BLaER1 treated with 17β-estradiol and CSF1 and Interleukin-3, amounts not matched to agents 10 nM and 100 nM (cell line): ENCODE measurements at regions not wholly inside any gene's neighbourhood (a gene's known extent, or its start where the extent isn't known, plus 50 kb on each side); places are given as distances from the start of the nearest gene placed in this dataset.
A peak's percentile ranks its signal among the peaks of the same experiment; 100 is the strongest.

ENCODE experiments used
- H3K27ac ChIP-seq, 11 experiments: shearing (Covaris generic); formaldehyde crosslinking; 2 replicates each; pipeline ENCODE4 v1.8.1; 2022
- H3K27me3 ChIP-seq, 11 experiments: shearing (Covaris generic); formaldehyde crosslinking; 2 replicates each; pipeline ENCODE4 v1.8.1; 2022
- H3K36me3 ChIP-seq, 11 experiments: shearing (Covaris generic); formaldehyde crosslinking; 2 replicates each; pipeline ENCODE4 v1.8.1; 2022
- H3K4me1 ChIP-seq, 10 experiments: shearing (Covaris generic); formaldehyde crosslinking; 2 replicates each; pipeline ENCODE4 v1.8.1; 2022
- H3K4me2 ChIP-seq, 11 experiments: shearing (Covaris generic); formaldehyde crosslinking; 2 replicates each; pipeline ENCODE4 v1.8.1; 2022
- H3K4me3 ChIP-seq, 10 experiments: shearing (Covaris generic); formaldehyde crosslinking; 2 replicates each; pipeline ENCODE4 v1.8.1; 2022
- H3K9ac ChIP-seq, 11 experiments: shearing (Covaris generic); formaldehyde crosslinking; 2 replicates each; pipeline ENCODE4 v1.8.1; 2022
- H3K9me3 ChIP-seq, 11 experiments: shearing (Covaris generic); formaldehyde crosslinking; replicated peaks in 1 of 11; 2 replicates each; pipeline ENCODE4 v1.8.1; 2022
- H4K20me1 ChIP-seq, 11 experiments: shearing (Covaris generic); formaldehyde crosslinking; 2 replicates each; pipeline ENCODE4 v1.8.1; 2022
- Cebpa-rat ChIP-seq, 11 experiments: shearing (Covaris generic); IDR thresholded peaks; 2 replicates each; pipeline ENCODE4 v1.8.1; 2022

DNA sequence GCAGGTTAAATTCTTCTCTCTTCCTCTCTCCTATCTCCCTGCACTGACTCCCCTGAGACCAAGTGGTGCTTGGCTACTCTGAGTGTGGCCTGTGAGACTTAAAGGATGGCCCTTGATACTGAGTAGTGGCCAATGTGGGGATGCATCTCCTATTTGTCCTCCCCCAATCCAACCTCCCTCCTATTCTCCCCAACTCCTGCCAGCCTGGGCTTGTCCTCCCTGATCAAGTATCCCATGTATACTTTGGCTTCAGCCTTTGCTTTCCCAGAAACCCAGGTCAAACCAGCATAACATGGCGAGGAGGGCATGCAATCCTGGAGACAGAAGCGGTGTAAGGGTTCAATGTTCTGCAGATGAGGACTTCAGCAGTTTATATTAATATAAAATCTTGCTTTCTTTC is 77.9 kb upstream of the GRB10 start:
- Histone ChIP-seq H3K4me1 (peaks cover 0 to 19% (median 12%) of the 10 kb centered on the region in 10 experiments; a peak in 13 of 20 replicates), H3K9ac (no peak overlapping the region), H3K27ac (no peak overlapping the region), H3K4me3 (no peak overlapping the region), H3K27me3 (no peaks in the 10 kb centered on the region), H4K20me1 (no peaks in the 10 kb centered on the region), H3K9me3 (no peaks in the 10 kb centered on the region; a peak in 2 of 22 replicates), H3K36me3 (no peaks in the 10 kb centered on the region), H3K4me2 (no peak overlapping the region)
- TF ChIP-seq Cebpa-rat (IDR thresholded peaks at IDR 0.05) = no peak

DNA sequence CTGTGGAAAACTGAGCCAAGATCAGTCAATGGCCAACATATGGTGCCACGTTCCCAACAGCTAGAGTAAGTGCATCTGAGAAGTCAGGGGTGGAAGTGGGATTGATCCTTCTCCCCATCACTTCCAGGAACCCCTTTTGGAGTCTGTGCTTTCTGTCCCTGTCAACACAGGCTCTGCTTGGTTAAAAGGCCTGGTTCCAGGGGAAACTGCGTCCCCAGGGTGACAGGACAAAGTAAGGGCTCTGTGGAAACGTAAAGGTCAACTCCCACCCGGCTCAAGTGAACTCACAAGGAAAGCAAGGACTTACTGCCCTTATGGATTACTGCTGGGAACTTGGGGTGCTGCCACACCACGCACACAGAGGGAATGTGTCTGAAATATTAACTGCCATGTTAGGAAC is 77.5 kb upstream of the GRB10 start:
- no peaks in the 10 kb centered on the region for H3K27me3 ChIP-seq
- peaks cover 0 to 19% (median 12%) of the 10 kb centered on the region in 10 experiments; a peak in 13 of 20 replicates for H3K4me1 ChIP-seq
- H3K27ac ChIP-seq = no peak overlapping the region
- H3K4me3 ChIP-seq = no peak overlapping the region
- H3K36me3 ChIP-seq = no peaks in the 10 kb centered on the region
- no peak for TF ChIP-seq Cebpa-rat (IDR thresholded peaks at IDR 0.05)
- H3K9me3 ChIP-seq = no peaks in the 10 kb centered on the region; a peak in 2 of 22 replicates
- H3K4me2 ChIP-seq = no peak overlapping the region
- no peaks in the 10 kb centered on the region for H4K20me1 ChIP-seq
- no peak overlapping the region for H3K9ac ChIP-seq

DNA sequence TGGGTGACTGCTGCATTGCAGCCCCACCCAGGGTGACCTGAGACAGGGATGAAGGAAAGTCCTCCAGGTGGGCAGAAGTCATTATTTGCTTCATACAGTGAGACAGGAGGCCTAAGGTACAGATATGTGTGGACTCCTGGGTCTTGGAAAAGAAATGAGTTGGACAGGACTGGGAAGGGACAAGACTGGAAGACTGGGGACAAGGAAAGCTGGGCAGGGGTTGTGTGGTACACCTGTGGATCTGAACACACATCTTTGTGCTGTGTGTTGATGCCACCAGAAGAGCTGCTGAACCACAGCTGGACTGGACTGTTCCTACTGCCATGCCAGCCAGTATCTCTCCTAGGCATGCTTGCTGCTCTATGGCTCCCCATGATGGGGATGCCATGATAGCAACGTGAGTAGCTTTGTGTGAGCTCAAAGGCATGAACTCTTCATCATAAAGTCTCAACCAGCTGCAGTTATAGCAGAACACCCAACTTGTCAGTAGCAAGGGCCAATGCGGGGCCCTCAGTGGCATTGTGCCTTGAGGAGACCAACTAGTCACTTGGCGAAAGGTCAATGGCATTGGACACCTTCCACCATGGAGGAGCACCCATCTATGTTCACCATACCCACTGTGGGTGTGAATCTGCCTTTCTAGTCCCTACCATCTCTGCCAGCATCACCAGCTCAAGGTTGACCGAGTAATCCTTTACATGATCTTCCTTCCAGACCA is 76.0 kb upstream of the GRB10 start:
- no peaks in the 10 kb centered on the region for H3K27me3 ChIP-seq
- no peak overlapping the region for H3K27ac ChIP-seq
- H3K4me3 ChIP-seq = no peak overlapping the region
- no peaks in the 10 kb centered on the region for H3K36me3 ChIP-seq
- no peak for TF ChIP-seq Cebpa-rat (IDR thresholded peaks at IDR 0.05)
- no peaks in the 10 kb centered on the region for H4K20me1 ChIP-seq
- H3K4me1 ChIP-seq = peaks cover 0 to 19% (median 12%) of the 10 kb centered on the region in 10 experiments; a peak in 13 of 20 replicates
- no peak overlapping the region for H3K9ac ChIP-seq
- peak overlapping the region in 8 of 11 experiments; percentile 29 to 67 (median 54); a peak in 15 of 22 replicates for H3K4me2 ChIP-seq
- no peaks in the 10 kb centered on the region; a peak in 2 of 22 replicates for H3K9me3 ChIP-seq

DNA sequence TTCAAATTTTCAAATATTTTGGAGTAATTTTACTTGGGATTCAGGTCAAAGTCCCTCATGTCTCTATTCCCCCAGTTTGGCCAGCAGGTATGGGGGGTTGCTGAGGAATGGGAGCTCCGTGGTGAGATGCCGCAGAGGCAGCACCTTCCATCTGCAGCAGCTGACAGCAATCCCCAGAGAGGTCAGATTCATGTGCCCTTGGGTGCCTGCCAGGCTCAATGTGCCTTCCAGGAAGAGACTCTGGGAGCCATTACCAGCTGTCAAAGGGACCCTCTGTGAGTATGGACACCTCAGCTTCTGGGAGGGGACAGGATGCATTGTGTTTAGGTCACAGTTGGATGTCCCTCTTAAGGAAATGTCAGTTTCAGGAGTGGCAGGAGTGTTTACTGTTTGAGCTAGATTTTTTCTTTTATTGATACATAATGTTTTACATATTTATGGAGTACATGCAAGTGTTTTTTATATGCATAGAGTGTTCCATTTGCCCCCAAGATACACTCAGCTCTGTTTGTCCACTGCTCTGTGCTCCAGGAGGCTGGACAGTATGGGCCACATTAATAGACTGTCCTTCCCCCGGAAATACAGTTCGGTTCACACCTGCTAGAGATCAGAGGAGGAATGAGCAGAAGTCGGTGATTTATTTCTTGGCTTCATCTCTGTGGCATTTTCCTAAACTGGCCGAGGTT is 75.3 kb upstream of the GRB10 start:
- H3K4me3 ChIP-seq = no peak overlapping the region
- H3K4me1 ChIP-seq = peaks cover 0 to 17% (median 12%) of the 10 kb centered on the region in 10 experiments; a peak in 13 of 20 replicates
- no peaks in the 10 kb centered on the region for H3K27me3 ChIP-seq
- TF ChIP-seq Cebpa-rat (IDR thresholded peaks at IDR 0.05) = no peak
- H3K4me2 ChIP-seq = peak overlapping the region in 8 of 11 experiments; percentile 29 to 67 (median 54); a peak in 15 of 22 replicates
- H3K9ac ChIP-seq = no peak overlapping the region
- no peak overlapping the region for H3K27ac ChIP-seq
- no peaks in the 10 kb centered on the region for H3K36me3 ChIP-seq
- H3K9me3 ChIP-seq = no peaks in the 10 kb centered on the region; a peak in 2 of 22 replicates
- no peaks in the 10 kb centered on the region for H4K20me1 ChIP-seq

GRCh38 chr7:50856806-50857205 is 74.1 kb upstream of the GRB10 start:
- Histone ChIP-seq H3K36me3 (no peaks in the 10 kb centered on the region), H4K20me1 (no peaks in the 10 kb centered on the region), H3K4me1 (peaks cover 0 to 14% (median 12%) of the 10 kb centered on the region in 10 experiments; a peak in 13 of 20 replicates), H3K27ac (no peak overlapping the region), H3K9me3 (no peaks in the 10 kb centered on the region; a peak in 2 of 22 replicates), H3K4me2 (no peak overlapping the region), H3K27me3 (no peaks in the 10 kb centered on the region), H3K4me3 (no peak overlapping the region), H3K9ac (no peak overlapping the region)
- no peak for TF ChIP-seq Cebpa-rat (IDR thresholded peaks at IDR 0.05)

GRCh38 chr7:50856231-50856630 is 73.5 kb upstream of the GRB10 start:
- H3K4me3 ChIP-seq = no peak overlapping the region
- no peak overlapping the region for H3K27ac ChIP-seq
- peaks cover 0 to 14% (median 12%) of the 10 kb centered on the region in 10 experiments; a peak in 13 of 20 replicates for H3K4me1 ChIP-seq
- H4K20me1 ChIP-seq = no peaks in the 10 kb centered on the region
- no peak for TF ChIP-seq Cebpa-rat (IDR thresholded peaks at IDR 0.05)
- H3K9ac ChIP-seq = no peak overlapping the region
- no peaks in the 10 kb centered on the region; a peak in 2 of 22 replicates for H3K9me3 ChIP-seq
- H3K27me3 ChIP-seq = no peaks in the 10 kb centered on the region
- H3K4me2 ChIP-seq = no peak overlapping the region
- H3K36me3 ChIP-seq = no peaks in the 10 kb centered on the region

DNA sequence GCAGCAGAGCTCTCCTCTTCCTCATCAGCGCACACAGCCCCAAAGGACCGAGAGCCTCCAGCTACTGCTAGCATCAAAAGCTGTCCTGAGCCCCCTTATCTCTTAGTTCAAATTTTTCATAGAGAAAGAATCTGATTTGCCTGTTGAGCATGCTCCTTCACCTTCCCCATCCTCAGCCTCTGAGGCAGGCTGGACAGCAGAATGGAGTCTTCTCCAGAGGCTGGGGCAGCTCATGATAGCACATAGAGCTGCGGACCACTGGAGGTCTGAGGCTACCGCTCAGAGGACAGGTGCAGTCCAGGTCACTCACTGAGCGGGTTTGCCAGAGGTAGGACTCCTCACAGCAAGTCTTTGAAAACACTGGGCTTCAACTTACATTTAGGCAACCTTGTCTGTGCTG is 72.8 kb upstream of the GRB10 start:
- H3K4me1 ChIP-seq = peaks cover 0 to 14% (median 12%) of the 10 kb centered on the region in 10 experiments; a peak in 13 of 20 replicates
- H3K4me3 ChIP-seq = no peak overlapping the region
- no peak for TF ChIP-seq Cebpa-rat (IDR thresholded peaks at IDR 0.05)
- no peak overlapping the region for H3K9ac ChIP-seq
- no peaks in the 10 kb centered on the region for H3K36me3 ChIP-seq
- H3K4me2 ChIP-seq = no peak overlapping the region
- H3K9me3 ChIP-seq = no peaks in the 10 kb centered on the region; a peak in 2 of 22 replicates
- no peaks in the 10 kb centered on the region for H3K27me3 ChIP-seq
- no peak overlapping the region for H3K27ac ChIP-seq
- no peaks in the 10 kb centered on the region for H4K20me1 ChIP-seq

DNA sequence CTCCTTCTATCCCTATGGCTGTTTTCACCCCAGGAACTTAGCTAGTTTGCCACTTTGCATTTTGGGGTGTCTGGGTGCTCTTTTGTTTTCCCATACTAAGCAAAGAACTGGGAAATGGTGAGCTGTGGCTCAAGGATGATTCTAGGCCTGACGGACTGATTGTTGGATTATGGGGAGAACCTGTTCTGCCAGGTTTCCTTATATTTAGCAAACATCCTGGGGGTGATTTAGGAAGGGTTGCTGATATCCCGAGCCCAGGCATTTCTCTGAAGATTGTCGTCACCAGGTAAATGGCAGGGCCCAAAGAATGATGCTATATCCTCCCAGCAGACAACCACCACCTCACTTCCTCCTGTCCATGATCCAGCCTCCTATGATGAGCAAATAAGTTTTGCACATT is 72.1 kb upstream of the GRB10 start:
- no peaks in the 10 kb centered on the region for H4K20me1 ChIP-seq
- TF ChIP-seq Cebpa-rat (IDR thresholded peaks at IDR 0.05) = no peak
- H3K4me1 ChIP-seq = peaks cover 0 to 14% (median 12%) of the 10 kb centered on the region in 10 experiments; a peak in 13 of 20 replicates
- H3K27me3 ChIP-seq = no peaks in the 10 kb centered on the region
- no peaks in the 10 kb centered on the region for H3K36me3 ChIP-seq
- H3K4me3 ChIP-seq = no peak overlapping the region
- no peak overlapping the region for H3K27ac ChIP-seq
- no peak overlapping the region for H3K9ac ChIP-seq
- H3K4me2 ChIP-seq = no peak overlapping the region
- no peaks in the 10 kb centered on the region; a peak in 2 of 22 replicates for H3K9me3 ChIP-seq

DNA sequence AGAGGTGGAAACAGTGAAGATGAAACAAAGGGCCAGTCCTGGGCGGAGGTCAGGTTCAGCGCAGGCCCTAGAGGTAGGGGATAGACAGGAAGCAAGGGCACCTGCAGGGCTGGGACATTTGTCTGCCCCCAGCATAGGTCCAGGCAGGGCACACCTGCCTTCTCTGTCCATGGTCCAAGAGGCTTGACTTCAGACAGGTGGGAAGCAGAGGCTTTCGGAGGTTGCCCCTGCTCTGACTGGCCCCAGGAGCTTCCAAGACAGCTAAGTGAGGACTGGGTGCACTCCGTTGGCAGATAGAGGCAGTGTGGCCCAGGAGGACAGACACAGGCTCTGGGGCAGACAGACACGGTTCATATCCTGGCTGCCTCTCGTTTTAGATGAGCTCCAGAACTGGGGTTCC is 71.6 kb upstream of the GRB10 start:
- H4K20me1 ChIP-seq = no peaks in the 10 kb centered on the region
- H3K9ac ChIP-seq = no peak overlapping the region
- H3K27me3 ChIP-seq = no peaks in the 10 kb centered on the region
- H3K4me2 ChIP-seq = no peak overlapping the region
- no peaks in the 10 kb centered on the region; a peak in 2 of 22 replicates for H3K9me3 ChIP-seq
- no peak overlapping the region for H3K4me3 ChIP-seq
- no peaks in the 10 kb centered on the region for H3K36me3 ChIP-seq
- peaks cover 0 to 14% (median 12%) of the 10 kb centered on the region in 10 experiments; a peak in 13 of 20 replicates for H3K4me1 ChIP-seq
- TF ChIP-seq Cebpa-rat (IDR thresholded peaks at IDR 0.05) = no peak
- no peak overlapping the region for H3K27ac ChIP-seq
